ENCODE measurements at regions not wholly inside any gene's neighbourhood (a gene's known extent, or its start where the extent isn't known, plus 50 kb on each side); places are given as distances from the start of the nearest gene placed in this dataset.

DNA sequence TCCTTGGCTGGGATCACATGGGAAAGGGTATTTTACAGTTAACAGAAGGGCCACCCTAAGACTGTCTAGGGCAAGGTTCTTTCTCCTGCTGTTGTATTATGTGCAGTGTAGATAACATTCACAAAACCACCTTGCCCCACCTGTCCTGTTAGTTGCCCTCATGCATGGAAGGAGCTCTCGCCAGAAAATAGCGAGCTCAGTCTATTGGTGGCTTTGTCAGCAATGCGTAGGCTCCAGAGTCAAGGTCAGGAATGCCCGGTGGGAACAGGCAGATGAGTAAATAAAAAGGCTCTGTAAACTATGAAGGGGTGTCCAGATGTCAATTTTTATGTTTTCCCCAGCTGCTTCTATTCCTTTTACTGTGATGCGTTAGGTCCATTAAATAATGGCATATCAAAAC is 107.1 kb upstream of the WDR11 start:
- H3K4me3 Mint-ChIP-seq = no peak overlapping the region
- no peaks in the 10 kb centered on the region for H3K9me3 Mint-ChIP-seq
- H3K27ac Mint-ChIP-seq = no peak overlapping the region
- H3K27me3 Mint-ChIP-seq (ENCODE audit: insufficient read depth) = no peaks in the 10 kb centered on the region
- H3K36me3 Mint-ChIP-seq (ENCODE audit: low read depth) = no peaks in the 10 kb centered on the region
- no peaks in the 10 kb centered on the region for H3K4me1 Mint-ChIP-seq (ENCODE audit: low read depth)
- no peak for DNase-seq (ENCODE audit: low spot score)
- intact Hi-C loops (cut with micrococcal nuclease) = no loop called here

- intact Hi-C loops (cut with micrococcal nuclease) = no loop called here
Observed at GRCh38 chr10:120746001-120746777, 105.0 kb upstream of the WDR11 start.

GRCh38 chr10:120748519-120748918 is 102.6 kb upstream of the WDR11 start:
- no peaks in the 10 kb centered on the region for H3K9me3 Mint-ChIP-seq
- H3K36me3 Mint-ChIP-seq (ENCODE audit: low read depth) = no peaks in the 10 kb centered on the region
- H3K4me3 Mint-ChIP-seq = no peak overlapping the region
- peaks cover 7% of the 10 kb centered on the region for H3K27me3 Mint-ChIP-seq (ENCODE audit: insufficient read depth)
- no peaks in the 10 kb centered on the region for H3K4me1 Mint-ChIP-seq (ENCODE audit: low read depth)
- no peak overlapping the region for H3K27ac Mint-ChIP-seq
- intact Hi-C loops (cut with micrococcal nuclease) = no loop called here
- no peak for DNase-seq (ENCODE audit: low spot score)

More at GRCh38 chr10:120746001-120746777, 105.0 kb upstream of the WDR11 start:
- Mint-ChIP-seq H3K27me3 (ENCODE audit: insufficient read depth) (peaks cover 7% of the 10 kb centered on the region), H3K27ac (no peak overlapping the region), H3K36me3 (ENCODE audit: low read depth) (no peaks in the 10 kb centered on the region), H3K4me1 (ENCODE audit: low read depth) (no peaks in the 10 kb centered on the region), H3K4me3 (no peak overlapping the region), H3K9me3 (no peaks in the 10 kb centered on the region)
- no peak for DNase-seq (ENCODE audit: low spot score)

DNA sequence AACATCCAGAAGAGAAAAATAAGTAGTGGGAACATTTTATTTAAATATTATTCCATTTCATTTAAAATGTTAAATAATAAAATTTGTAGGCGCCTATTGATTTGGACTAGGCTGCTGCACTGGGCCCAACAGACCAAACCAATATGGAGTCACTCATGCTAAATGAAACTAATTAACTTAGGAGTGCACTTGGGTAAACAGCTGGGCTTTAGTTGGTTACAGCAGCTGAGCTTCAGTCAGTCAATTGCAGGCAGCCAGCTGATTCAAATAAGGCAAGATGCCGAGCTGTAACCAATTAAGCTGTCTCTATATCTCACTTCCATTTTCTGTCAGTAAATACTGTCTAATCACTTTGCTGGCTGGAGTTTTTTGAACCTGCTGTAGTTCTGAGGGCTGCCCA is 102.1 kb upstream of the WDR11 start:
- Mint-ChIP-seq H3K36me3 (ENCODE audit: low read depth) (no peaks in the 10 kb centered on the region), H3K27me3 (ENCODE audit: insufficient read depth) (peaks cover 7% of the 10 kb centered on the region), H3K4me3 (no peak overlapping the region), H3K9me3 (no peaks in the 10 kb centered on the region), H3K4me1 (ENCODE audit: low read depth) (no peaks in the 10 kb centered on the region), H3K27ac (no peak overlapping the region)
- DNase-seq (ENCODE audit: low spot score) = no peak
- intact Hi-C loops (cut with micrococcal nuclease) = no loop called here

- H3K4me1 Mint-ChIP-seq (ENCODE audit: low read depth) = no peaks in the 10 kb centered on the region
Observed at GRCh38 chr10:120749856-120750566, 101.2 kb upstream of the WDR11 start.

DNA sequence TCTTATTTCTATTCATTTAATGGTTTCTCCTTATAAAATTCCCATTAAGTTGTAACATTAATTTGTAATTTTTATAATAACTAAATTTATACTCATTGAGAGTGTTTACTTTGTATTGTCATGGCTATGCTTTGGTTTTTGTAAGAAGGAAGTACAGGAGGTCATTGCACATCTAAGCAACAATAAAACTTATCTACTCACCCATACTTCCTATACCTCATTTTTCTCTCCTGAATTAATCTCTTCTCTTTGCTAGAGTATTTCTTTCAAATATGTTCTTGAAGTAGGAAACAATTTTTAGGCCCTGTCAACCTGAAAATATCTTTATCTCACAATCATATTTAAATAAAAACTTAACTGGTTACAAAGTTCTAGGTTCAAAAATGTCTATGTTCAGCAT is 95.4 kb upstream of the WDR11 start:
- H3K36me3 Mint-ChIP-seq (ENCODE audit: low read depth) = no peaks in the 10 kb centered on the region
- no peak for DNase-seq (ENCODE audit: low spot score)
- intact Hi-C loops (cut with micrococcal nuclease) = no loop called here
- H3K4me3 Mint-ChIP-seq = no peak overlapping the region
- H3K27ac Mint-ChIP-seq = no peak overlapping the region
- H3K4me1 Mint-ChIP-seq (ENCODE audit: low read depth) = no peaks in the 10 kb centered on the region
- H3K9me3 Mint-ChIP-seq = no peaks in the 10 kb centered on the region
- peaks cover 8% of the 10 kb centered on the region for H3K27me3 Mint-ChIP-seq (ENCODE audit: insufficient read depth)

More at GRCh38 chr10:120749856-120750566, 101.2 kb upstream of the WDR11 start:
- Mint-ChIP-seq H3K4me3 (no peak overlapping the region), H3K36me3 (ENCODE audit: low read depth) (no peaks in the 10 kb centered on the region), H3K27ac (no peak overlapping the region), H3K9me3 (no peaks in the 10 kb centered on the region), H3K27me3 (ENCODE audit: insufficient read depth) (peaks cover 8% of the 10 kb centered on the region)
- no peak for DNase-seq (ENCODE audit: low spot score)
- intact Hi-C loops (cut with micrococcal nuclease) = no loop called here

DNA sequence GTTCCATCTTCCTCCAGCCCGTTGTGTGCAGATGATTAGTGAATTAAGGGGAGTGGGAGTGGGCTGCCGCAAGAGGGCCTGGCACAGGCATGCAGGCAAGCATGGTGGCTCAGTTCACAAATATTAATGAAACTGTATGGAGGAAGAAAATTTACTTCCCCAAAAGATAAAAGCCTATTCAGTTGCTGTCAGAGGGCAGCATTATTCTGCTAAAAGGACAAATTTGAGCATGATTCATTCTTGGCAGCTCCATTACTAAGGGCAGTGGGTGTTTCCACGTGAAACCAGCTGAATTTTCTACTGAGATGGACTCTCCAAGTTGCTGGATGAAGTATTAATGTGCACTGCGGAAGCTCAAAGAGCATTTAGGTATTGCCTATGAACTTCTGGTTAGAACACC is 90.9 kb upstream of the WDR11 start:
- Mint-ChIP-seq H3K4me3 (no peak overlapping the region), H3K4me1 (ENCODE audit: low read depth) (no peaks in the 10 kb centered on the region), H3K36me3 (ENCODE audit: low read depth) (no peaks in the 10 kb centered on the region), H3K27ac (no peak overlapping the region), H3K9me3 (no peaks in the 10 kb centered on the region), H3K27me3 (ENCODE audit: insufficient read depth) (peaks cover 6% of the 10 kb centered on the region)
- intact Hi-C loops (cut with micrococcal nuclease) = no loop called here
- no peak for DNase-seq (ENCODE audit: low spot score)

DNA sequence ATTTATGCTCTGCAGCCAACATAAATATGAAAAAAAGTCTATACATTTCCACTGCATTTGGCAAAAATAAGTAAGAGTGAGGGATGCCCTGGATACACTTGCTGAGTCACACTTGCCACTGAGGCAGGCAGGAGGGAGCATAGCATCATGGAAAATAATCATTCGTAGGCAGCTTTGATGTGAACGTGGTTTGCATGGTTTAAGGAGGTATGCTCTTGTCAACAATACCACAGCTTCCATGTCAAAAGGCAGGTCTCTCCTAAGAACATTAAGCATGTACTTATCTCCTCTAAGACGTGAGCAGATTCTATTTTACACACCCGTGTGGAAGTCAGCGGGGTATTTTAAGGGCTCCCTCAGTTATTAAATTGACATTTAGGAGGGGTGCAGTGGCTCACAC is 89.2 kb upstream of the WDR11 start:
- peaks cover 5% of the 10 kb centered on the region for H3K27me3 Mint-ChIP-seq (ENCODE audit: insufficient read depth)
- no peak overlapping the region for H3K4me3 Mint-ChIP-seq
- no peak overlapping the region for H3K27ac Mint-ChIP-seq
- intact Hi-C loops (cut with micrococcal nuclease) = no loop called here
- DNase-seq (ENCODE audit: low spot score) = no peak
- no peaks in the 10 kb centered on the region for H3K36me3 Mint-ChIP-seq (ENCODE audit: low read depth)
- no peaks in the 10 kb centered on the region for H3K9me3 Mint-ChIP-seq
- H3K4me1 Mint-ChIP-seq (ENCODE audit: low read depth) = no peaks in the 10 kb centered on the region

DNA sequence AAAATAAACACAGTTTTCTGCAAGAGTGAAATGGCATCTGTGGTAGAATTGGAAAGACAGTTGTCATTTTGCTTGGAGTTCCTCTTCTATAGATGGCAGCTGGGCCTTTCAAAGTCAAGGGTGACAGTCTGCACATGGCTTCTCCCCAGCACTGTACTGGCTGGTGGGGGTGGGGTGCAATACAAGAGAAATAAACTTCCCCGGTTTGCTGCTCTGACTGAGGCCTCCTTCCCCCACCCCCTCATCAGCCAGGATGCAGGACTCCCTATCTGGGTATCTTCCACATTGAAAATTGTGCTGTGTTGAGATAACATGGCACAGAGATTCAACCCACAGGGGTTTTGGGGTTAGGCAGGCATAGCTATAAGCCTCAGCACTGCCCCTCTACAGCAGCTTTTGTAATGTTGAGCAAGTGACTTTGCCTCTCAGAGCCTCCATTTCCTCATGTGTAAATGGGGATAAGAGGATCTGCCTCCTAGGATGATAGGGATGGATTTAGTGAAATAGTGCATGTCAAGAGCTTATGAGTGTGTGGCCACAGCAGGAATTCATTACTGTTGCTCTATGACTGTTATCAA is 85.8 kb upstream of the WDR11 start:
- no peaks in the 10 kb centered on the region for H3K27me3 Mint-ChIP-seq (ENCODE audit: insufficient read depth)
- no peaks in the 10 kb centered on the region for H3K4me1 Mint-ChIP-seq (ENCODE audit: low read depth)
- DNase-seq (ENCODE audit: low spot score) = no peak
- no peaks in the 10 kb centered on the region for H3K36me3 Mint-ChIP-seq (ENCODE audit: low read depth)
- intact Hi-C loops (cut with micrococcal nuclease) = no loop called here
- H3K9me3 Mint-ChIP-seq = no peaks in the 10 kb centered on the region
- H3K27ac Mint-ChIP-seq = no peak overlapping the region
- H3K4me3 Mint-ChIP-seq = no peak overlapping the region

DNA sequence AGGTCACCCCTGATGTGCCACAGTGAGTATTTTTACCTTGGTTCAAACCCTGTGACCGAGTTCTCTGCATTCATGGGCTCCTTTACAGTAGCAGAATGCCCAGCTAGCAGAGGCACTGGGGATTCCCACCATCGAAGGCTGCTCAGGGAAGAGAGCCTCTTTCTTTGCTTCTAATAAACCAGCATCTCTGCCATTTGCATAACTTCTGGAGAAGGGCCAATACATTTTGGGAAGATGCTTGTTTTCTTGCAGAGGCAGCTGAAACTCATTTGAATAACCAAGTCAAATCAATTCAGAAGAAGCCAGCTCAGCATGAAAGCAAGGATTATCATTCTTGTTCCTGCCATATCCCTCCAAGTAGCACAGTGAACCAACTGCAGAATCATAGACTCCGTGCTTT is 82.9 kb upstream of the WDR11 start:
- Mint-ChIP-seq H3K4me1 (ENCODE audit: low read depth) (no peaks in the 10 kb centered on the region), H3K27me3 (ENCODE audit: insufficient read depth) (no peaks in the 10 kb centered on the region), H3K9me3 (no peaks in the 10 kb centered on the region), H3K4me3 (no peak overlapping the region), H3K36me3 (ENCODE audit: low read depth) (no peaks in the 10 kb centered on the region), H3K27ac (no peak overlapping the region)
- intact Hi-C loops (cut with micrococcal nuclease) = no loop called here
- DNase-seq (ENCODE audit: low spot score) = no peak

DNA sequence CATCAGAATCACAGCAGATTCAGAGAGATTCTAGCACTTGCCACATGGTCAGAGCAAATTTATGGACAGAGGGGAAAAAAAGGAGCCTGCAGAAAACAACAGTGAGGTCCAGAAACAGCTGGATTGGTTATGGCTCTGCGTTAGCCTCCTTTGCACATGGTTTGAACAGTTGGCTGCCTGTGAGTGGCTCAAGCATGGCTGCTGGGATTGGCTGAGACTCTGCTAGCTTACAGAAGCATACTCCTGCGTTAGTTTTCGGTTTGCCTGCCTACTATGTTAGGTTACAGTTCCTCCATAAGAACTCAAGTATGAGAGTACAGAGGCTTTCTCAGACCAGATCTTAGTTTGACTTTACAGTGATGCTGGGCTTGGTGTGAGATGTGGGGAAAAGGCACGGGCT is 80.7 kb upstream of the WDR11 start:
- Mint-ChIP-seq H3K27ac (no peak overlapping the region), H3K4me3 (no peak overlapping the region), H3K27me3 (ENCODE audit: insufficient read depth) (no peaks in the 10 kb centered on the region), H3K9me3 (no peaks in the 10 kb centered on the region), H3K4me1 (ENCODE audit: low read depth) (no peaks in the 10 kb centered on the region), H3K36me3 (ENCODE audit: low read depth) (no peaks in the 10 kb centered on the region)
- DNase-seq (ENCODE audit: low spot score) = no peak
- intact Hi-C loops (cut with micrococcal nuclease) = no loop called here

GRCh38 chr10:120776442-120776841 is 74.7 kb upstream of the WDR11 start:
- intact Hi-C loops (cut with micrococcal nuclease) = no loop called here
- H3K4me1 Mint-ChIP-seq (ENCODE audit: low read depth) = no peaks in the 10 kb centered on the region
- no peaks in the 10 kb centered on the region for H3K27me3 Mint-ChIP-seq (ENCODE audit: insufficient read depth)
- no peaks in the 10 kb centered on the region for H3K9me3 Mint-ChIP-seq
- H3K27ac Mint-ChIP-seq = no peak overlapping the region
- H3K36me3 Mint-ChIP-seq (ENCODE audit: low read depth) = no peaks in the 10 kb centered on the region
- DNase-seq (ENCODE audit: low spot score) = no peak
- H3K4me3 Mint-ChIP-seq = no peak overlapping the region

DNA sequence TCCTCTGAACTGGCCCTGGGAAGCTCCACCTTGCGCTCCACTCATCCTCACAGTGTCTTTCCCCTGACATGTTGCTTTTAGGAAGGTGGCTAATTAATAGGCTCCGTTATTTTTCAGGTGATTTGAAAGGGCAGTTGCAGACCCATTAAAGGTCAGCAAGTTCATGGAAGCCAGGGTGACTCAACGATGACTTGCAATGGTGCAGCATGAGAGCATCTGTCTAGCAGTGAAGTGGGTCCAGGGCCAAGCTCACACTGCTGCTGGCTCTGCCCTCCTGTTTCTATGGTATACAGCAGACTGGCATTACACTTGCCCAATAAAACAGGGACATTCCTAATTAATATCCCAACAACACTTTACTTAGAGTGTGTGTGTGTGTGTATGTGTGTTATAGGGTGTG is 68.8 kb upstream of the WDR11 start:
- DNase-seq (ENCODE audit: low spot score) = no peak
- H3K4me3 Mint-ChIP-seq = no peak overlapping the region
- H3K27me3 Mint-ChIP-seq (ENCODE audit: insufficient read depth) = no peaks in the 10 kb centered on the region
- H3K27ac Mint-ChIP-seq = no peak overlapping the region
- intact Hi-C loops (cut with micrococcal nuclease) = no loop called here
- no peaks in the 10 kb centered on the region for H3K9me3 Mint-ChIP-seq
- H3K4me1 Mint-ChIP-seq (ENCODE audit: low read depth) = no peaks in the 10 kb centered on the region
- H3K36me3 Mint-ChIP-seq (ENCODE audit: low read depth) = no peaks in the 10 kb centered on the region

All from activated T-helper 1 cell treated with anti-CD3 and anti-CD28 coated beads, Interleukin-12 subunit alpha, Interleukin-12 subunit beta, Interleukin-2, Interleukin-4 antibody, amounts not matched to agents 30 ng/mL and 10 ng/mL and 1 ng/mL, durations not matched to agents 14 hours and 24 hours and 36 hours (primary cell).